ENCODE measurements at regions not wholly inside any gene's neighbourhood (a gene's known extent, or its start where the extent isn't known, plus 50 kb on each side); places are given as distances from the start of the nearest gene placed in this dataset.

DNA sequence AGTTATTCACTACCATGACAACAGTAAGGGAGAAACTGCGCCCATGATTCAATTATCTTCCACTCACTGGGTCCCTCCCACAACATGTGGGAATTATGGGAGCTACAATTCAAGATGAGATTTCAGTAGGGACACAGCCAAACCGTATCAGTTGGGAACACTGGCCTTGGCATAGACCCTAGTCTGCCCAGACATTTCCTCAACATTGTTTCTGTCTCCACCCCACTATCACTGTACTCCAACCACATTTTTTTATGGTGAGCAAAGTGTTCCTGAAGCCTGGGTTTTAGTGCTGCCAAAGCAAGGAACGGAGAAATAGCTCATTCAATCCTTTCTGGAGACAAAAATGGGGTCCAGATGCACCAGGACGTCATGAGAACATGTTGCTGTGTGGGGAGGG is 122.6 kb upstream of the CCDC179 start:
- H3K36me3 ChIP-seq (ENCODE audit: control insufficient read depth, insufficient read depth, low read length), result no peaks in the 10 kb centered on the region
- H3K4me3 ChIP-seq (ENCODE audit: low read length), result no peak overlapping the region
- H3K9me3 ChIP-seq (ENCODE audit: control insufficient read depth, low read length), result no peaks in the 10 kb centered on the region
- H3K4me1 ChIP-seq (ENCODE audit: control insufficient read depth, insufficient read depth, low read length), result no peaks in the 10 kb centered on the region
- no peak overlapping the region for H3K9ac ChIP-seq (ENCODE audit: low read length)
- no peaks in the 10 kb centered on the region for H3K27me3 ChIP-seq (ENCODE audit: control insufficient read depth, insufficient read depth, low read length)

DNA sequence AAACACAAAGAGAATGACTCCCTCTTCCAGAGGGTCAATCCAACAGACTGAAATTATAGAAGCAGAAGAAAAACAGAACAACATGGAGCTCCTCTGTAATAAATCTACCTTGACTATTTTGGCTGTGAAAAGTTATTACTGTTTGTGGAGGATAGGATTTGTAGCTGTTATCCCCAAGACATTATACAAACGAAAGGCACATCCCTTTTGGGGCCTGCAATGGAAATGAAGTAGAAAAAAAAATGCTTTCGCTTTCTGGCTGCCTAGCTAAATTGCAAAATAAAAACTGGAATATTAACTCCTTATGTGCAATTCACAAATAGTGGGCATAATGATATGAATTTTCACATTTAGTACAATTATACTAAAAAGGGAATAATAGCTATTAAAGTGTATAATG is 123.8 kb upstream of the CCDC179 start:
- no peaks in the 10 kb centered on the region for H3K9me3 ChIP-seq (ENCODE audit: control insufficient read depth, low read length)
- H3K9ac ChIP-seq (ENCODE audit: low read length), result no peak overlapping the region
- H3K4me3 ChIP-seq (ENCODE audit: low read length), result no peak overlapping the region
- no peaks in the 10 kb centered on the region for H3K4me1 ChIP-seq (ENCODE audit: control insufficient read depth, insufficient read depth, low read length)
- H3K27me3 ChIP-seq (ENCODE audit: control insufficient read depth, insufficient read depth, low read length), result no peaks in the 10 kb centered on the region
- no peaks in the 10 kb centered on the region for H3K36me3 ChIP-seq (ENCODE audit: control insufficient read depth, insufficient read depth, low read length)

DNA sequence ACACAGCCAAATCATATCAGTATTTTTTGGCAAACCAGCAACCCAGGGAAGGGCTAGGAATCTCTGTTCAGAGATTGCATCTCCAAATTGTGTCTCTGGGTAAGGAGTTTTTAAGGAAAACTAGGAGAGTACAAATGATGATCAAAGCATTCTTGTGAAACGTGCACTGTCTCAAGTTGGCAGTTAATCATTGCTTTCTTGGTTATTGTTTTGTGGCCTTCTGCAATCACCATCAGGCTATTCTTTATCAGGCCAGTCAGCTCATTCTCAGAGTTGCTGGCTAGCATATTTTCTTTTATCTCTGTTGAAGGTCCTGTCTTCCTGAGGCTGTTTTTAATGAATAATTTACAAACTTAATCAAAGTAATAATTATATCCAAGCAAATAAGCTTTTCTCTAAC is 129.1 kb upstream of the CCDC179 start:
- Histone ChIP-seq H3K4me1 (ENCODE audit: control insufficient read depth, insufficient read depth, low read length) (no peaks in the 10 kb centered on the region), H3K9me3 (ENCODE audit: control insufficient read depth, low read length) (peaks cover 5% of the 10 kb centered on the region), H3K27me3 (ENCODE audit: control insufficient read depth, insufficient read depth, low read length) (no peaks in the 10 kb centered on the region), H3K9ac (ENCODE audit: low read length) (no peak overlapping the region), H3K4me3 (ENCODE audit: low read length) (no peak overlapping the region), H3K36me3 (ENCODE audit: control insufficient read depth, insufficient read depth, low read length) (no peaks in the 10 kb centered on the region)

DNA sequence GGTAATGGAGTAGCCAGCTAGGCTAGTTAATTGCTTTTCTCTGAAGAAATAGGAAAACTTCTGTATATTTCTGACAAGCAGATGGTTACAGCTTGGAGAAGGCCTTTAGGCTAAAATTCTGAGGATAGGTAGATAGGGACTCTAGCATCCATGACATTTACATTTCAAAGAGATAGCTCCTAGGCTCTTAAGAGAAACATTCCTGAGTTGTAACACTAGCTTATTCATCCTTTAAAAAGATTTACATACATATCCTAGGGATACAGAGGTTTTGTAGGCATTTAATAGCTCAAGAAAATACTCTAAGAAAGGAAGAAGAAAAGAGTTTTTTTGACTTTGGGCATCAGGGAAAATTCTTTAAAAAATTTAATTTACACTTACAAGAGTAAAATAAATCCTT is 130.9 kb upstream of the CCDC179 start:
- H3K4me3 ChIP-seq (ENCODE audit: low read length), result no peak overlapping the region
- peaks cover 5% of the 10 kb centered on the region for H3K9me3 ChIP-seq (ENCODE audit: control insufficient read depth, low read length)
- H3K9ac ChIP-seq (ENCODE audit: low read length), result no peak overlapping the region
- H3K36me3 ChIP-seq (ENCODE audit: control insufficient read depth, insufficient read depth, low read length), result no peaks in the 10 kb centered on the region
- H3K4me1 ChIP-seq (ENCODE audit: control insufficient read depth, insufficient read depth, low read length), result no peaks in the 10 kb centered on the region
- no peaks in the 10 kb centered on the region for H3K27me3 ChIP-seq (ENCODE audit: control insufficient read depth, insufficient read depth, low read length)

DNA sequence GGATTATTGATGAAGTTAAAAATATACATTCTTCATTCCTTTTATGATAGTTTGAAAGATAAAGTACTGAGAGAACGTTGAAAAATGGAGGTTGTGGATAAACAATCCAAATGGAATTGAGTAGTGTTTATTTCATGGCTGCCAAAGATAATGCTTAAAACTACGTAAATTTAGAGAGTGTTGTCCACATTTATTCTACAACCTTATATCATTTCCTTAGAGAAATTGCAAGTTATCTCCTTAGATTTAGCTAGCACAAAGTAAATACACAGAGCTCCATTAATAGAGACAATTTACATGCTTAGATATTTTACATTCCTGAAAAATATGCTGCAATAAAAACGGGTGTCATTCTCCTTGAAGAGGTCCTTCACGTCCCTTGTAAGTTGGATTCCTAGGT is 146.5 kb upstream of the CCDC179 start:
- H3K4me3 ChIP-seq (ENCODE audit: low read length), result no peak overlapping the region

DNA sequence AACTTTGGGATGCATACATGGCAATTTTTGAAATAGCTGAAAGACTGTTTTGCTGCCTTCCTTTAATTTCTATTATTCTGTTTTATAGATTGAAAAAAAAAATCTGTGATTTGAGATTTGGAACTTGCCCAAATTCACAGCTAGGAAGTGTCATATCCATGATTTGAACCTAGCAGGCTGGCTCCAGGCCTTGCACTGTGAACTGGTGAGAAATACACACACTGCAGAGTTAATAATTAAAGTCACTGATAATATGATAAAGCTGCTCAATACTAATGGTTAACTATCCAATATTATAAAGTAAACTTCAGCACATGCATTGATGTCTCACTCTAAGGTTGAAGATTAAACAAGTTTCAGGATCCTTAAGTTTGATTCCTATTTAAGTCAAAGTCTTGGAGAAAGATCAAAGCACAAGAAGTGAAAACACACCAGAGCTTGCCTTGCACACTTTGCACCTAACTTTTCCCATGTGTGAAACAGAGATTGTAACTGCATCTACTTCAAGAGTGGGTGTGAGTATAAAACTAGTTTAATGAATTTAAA is 150.6 kb upstream of the CCDC179 start:
- Histone ChIP-seq H3K4me3 (ENCODE audit: low read length) (no peak overlapping the region), H3K36me3 (ENCODE audit: control insufficient read depth, insufficient read depth, low read length) (no peaks in the 10 kb centered on the region), H3K4me1 (ENCODE audit: control insufficient read depth, insufficient read depth, low read length) (peaks cover 11% of the 10 kb centered on the region), H3K9me3 (ENCODE audit: control insufficient read depth, low read length) (no peaks in the 10 kb centered on the region), H3K27me3 (ENCODE audit: control insufficient read depth, insufficient read depth, low read length) (no peaks in the 10 kb centered on the region), H3K9ac (ENCODE audit: low read length) (no peak overlapping the region)

More for the DNA sequence above, 146.5 kb upstream of the CCDC179 start:
- Histone ChIP-seq H3K9me3 (ENCODE audit: control insufficient read depth, low read length) (no peaks in the 10 kb centered on the region), H3K4me1 (ENCODE audit: control insufficient read depth, insufficient read depth, low read length) (no peaks in the 10 kb centered on the region), H3K27me3 (ENCODE audit: control insufficient read depth, insufficient read depth, low read length) (no peaks in the 10 kb centered on the region), H3K9ac (ENCODE audit: low read length) (no peak overlapping the region), H3K36me3 (ENCODE audit: control insufficient read depth, insufficient read depth, low read length) (no peaks in the 10 kb centered on the region)

DNA sequence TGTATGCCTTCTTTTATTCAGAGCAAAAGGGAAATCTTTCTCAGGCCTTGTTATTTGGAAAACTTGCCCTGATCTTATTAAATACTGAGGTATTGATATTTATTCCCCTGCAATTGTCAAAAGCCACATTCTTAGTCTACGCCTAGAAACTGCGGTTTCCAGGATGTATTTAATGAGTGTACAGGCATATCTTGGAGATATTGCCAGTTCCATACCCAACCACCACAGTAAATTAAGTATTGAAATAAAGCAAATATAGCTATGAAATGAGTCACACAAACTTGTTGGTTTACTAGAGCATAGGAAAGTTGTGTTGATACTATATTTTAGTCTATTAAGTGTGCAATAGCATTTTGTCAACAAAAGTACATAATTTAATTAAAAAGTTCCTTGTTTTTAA is 152.7 kb upstream of the CCDC179 start:
- no peaks in the 10 kb centered on the region for H3K27me3 ChIP-seq (ENCODE audit: control insufficient read depth, insufficient read depth, low read length)
- peaks cover 11% of the 10 kb centered on the region for H3K4me1 ChIP-seq (ENCODE audit: control insufficient read depth, insufficient read depth, low read length)
- no peak overlapping the region for H3K9ac ChIP-seq (ENCODE audit: low read length)
- H3K36me3 ChIP-seq (ENCODE audit: control insufficient read depth, insufficient read depth, low read length), result no peaks in the 10 kb centered on the region
- H3K4me3 ChIP-seq (ENCODE audit: low read length), result no peak overlapping the region
- H3K9me3 ChIP-seq (ENCODE audit: control insufficient read depth, low read length), result no peaks in the 10 kb centered on the region

DNA sequence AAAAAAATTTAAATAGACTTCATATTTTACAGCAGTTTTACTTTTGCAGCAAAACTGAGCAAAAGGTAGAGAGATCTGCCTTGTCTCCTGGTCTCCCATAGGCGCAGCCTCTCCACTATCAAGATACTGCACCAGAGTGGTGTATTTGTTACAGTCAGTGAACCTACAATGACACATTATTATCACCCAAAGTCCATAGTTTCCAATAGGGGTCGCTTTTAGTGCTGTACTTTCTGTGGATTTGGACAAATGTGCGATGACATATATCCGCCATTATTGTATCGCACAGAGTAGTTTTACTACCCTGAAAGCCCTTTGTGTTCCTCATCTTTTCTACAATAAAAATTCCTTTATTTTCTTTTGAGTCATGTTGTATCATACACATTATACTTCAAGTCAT is 153.2 kb upstream of the CCDC179 start:
- Histone ChIP-seq H3K4me3 (ENCODE audit: low read length) (no peak overlapping the region), H3K36me3 (ENCODE audit: control insufficient read depth, insufficient read depth, low read length) (no peaks in the 10 kb centered on the region), H3K9me3 (ENCODE audit: control insufficient read depth, low read length) (no peaks in the 10 kb centered on the region), H3K4me1 (ENCODE audit: control insufficient read depth, insufficient read depth, low read length) (peaks cover 11% of the 10 kb centered on the region), H3K27me3 (ENCODE audit: control insufficient read depth, insufficient read depth, low read length) (no peaks in the 10 kb centered on the region), H3K9ac (ENCODE audit: low read length) (no peak overlapping the region)

DNA sequence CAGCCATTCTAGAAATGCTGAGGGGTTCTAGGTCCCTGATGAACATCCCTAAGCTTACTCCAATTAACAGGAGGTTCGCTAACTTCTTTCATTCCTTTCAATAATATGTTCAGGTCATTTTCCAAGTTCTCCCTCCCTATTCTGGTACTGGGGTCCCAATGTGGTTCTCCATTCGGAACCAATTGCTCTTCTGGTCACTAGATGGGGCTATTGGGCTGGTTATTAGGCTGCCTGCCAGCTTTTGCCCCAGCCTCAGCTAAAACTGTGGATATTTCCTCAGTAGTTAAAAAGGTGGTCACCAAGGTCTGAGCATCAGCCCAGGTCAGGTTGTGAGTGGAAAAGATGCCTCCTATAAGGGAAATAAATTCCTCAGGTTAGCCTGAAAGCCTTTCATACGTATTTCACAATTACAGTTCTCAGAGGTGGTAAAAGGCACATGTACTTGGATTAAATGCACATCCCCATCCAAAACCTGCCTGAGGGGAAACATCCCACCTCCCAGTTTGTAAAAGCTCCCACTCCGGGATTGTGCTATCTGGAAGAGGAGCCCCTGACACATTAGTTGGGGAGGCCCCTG is 161.1 kb upstream of the CCDC179 start:
- Histone ChIP-seq H3K4me3 (ENCODE audit: low read length) (no peak overlapping the region), H3K4me1 (ENCODE audit: control insufficient read depth, insufficient read depth, low read length) (no peaks in the 10 kb centered on the region), H3K9me3 (ENCODE audit: control insufficient read depth, low read length) (no peaks in the 10 kb centered on the region), H3K36me3 (ENCODE audit: control insufficient read depth, insufficient read depth, low read length) (no peaks in the 10 kb centered on the region), H3K9ac (ENCODE audit: low read length) (no peak overlapping the region), H3K27me3 (ENCODE audit: control insufficient read depth, insufficient read depth, low read length) (no peaks in the 10 kb centered on the region)

DNA sequence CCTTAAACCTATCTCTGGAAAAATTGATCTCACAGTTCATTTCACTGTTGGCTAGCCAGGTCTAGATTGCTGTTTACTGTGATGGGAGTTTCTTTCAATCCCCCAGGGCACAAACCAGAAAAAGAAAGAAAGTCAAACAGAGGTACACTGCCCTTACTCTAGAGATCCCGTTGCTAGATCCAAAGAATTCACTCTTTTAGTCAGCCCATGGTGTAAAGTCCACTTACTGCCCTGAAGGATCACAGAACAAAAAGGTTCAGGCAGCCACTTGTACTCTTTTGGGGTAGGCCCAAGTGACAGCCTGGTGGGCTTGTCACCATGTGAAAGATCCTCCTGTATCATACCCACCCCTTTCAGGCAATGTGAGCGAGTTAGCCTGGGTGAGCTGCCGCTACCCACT is 162.6 kb upstream of the CCDC179 start:
- H3K9me3 ChIP-seq (ENCODE audit: control insufficient read depth, low read length), result no peaks in the 10 kb centered on the region
- no peaks in the 10 kb centered on the region for H3K27me3 ChIP-seq (ENCODE audit: control insufficient read depth, insufficient read depth, low read length)
- H3K4me3 ChIP-seq (ENCODE audit: low read length), result no peak overlapping the region
- H3K9ac ChIP-seq (ENCODE audit: low read length), result no peak overlapping the region
- no peaks in the 10 kb centered on the region for H3K4me1 ChIP-seq (ENCODE audit: control insufficient read depth, insufficient read depth, low read length)
- no peaks in the 10 kb centered on the region for H3K36me3 ChIP-seq (ENCODE audit: control insufficient read depth, insufficient read depth, low read length)

DNA sequence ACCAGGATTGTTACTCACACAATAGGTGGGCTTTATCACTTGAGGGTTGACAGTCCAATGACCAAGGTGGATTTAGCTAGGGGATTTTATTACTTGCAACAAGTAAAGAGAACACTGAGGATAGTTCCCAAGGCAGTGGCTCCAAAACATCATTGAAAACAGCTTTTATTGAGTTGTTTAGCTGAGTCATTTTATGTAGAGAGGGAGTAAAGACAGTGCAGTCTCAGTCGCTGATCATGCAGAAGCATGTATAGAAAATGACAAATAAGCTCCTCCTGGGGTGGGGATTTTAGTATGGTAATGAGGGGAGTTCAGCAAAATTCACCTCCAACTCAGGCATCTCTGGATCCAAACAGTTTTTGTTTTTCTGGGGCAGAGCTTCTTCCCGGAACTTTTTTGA is 163.0 kb upstream of the CCDC179 start:
- H3K36me3 ChIP-seq (ENCODE audit: control insufficient read depth, insufficient read depth, low read length), result no peaks in the 10 kb centered on the region
- no peak overlapping the region for H3K4me3 ChIP-seq (ENCODE audit: low read length)
- no peaks in the 10 kb centered on the region for H3K27me3 ChIP-seq (ENCODE audit: control insufficient read depth, insufficient read depth, low read length)
- H3K9me3 ChIP-seq (ENCODE audit: control insufficient read depth, low read length), result no peaks in the 10 kb centered on the region
- no peaks in the 10 kb centered on the region for H3K4me1 ChIP-seq (ENCODE audit: control insufficient read depth, insufficient read depth, low read length)
- no peak overlapping the region for H3K9ac ChIP-seq (ENCODE audit: low read length)

DNA sequence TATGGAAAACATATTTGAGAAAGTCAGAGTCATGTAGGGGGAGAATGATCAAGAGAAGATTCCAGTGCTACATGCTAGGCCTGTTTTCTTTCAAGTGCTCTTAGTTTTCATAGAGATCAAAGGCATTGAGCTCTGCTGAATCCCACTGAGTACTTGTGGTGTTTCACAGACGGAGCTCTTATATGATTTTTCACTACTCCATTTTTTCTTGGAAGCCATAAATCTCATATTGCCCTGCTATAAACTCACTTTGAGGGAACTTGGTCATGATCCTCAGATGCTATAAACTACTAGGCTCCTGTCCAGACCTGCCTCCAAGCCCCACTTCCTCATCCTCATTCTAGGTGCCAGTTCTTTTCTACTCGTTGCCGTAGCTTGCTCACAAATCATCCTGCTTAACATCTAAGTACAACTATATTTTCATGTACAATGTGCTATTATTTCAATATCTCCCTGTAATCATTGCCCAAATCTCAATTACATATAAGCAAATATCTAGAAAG is 180.8 kb upstream of the CCDC179 start:
- Histone ChIP-seq H3K9me3 (ENCODE audit: control insufficient read depth, low read length) (no peaks in the 10 kb centered on the region), H3K4me1 (ENCODE audit: control insufficient read depth, insufficient read depth, low read length) (no peaks in the 10 kb centered on the region), H3K27me3 (ENCODE audit: control insufficient read depth, insufficient read depth, low read length) (no peaks in the 10 kb centered on the region), H3K4me3 (ENCODE audit: low read length) (no peak overlapping the region), H3K9ac (ENCODE audit: low read length) (no peak overlapping the region), H3K36me3 (ENCODE audit: control insufficient read depth, insufficient read depth, low read length) (no peaks in the 10 kb centered on the region)

DNA sequence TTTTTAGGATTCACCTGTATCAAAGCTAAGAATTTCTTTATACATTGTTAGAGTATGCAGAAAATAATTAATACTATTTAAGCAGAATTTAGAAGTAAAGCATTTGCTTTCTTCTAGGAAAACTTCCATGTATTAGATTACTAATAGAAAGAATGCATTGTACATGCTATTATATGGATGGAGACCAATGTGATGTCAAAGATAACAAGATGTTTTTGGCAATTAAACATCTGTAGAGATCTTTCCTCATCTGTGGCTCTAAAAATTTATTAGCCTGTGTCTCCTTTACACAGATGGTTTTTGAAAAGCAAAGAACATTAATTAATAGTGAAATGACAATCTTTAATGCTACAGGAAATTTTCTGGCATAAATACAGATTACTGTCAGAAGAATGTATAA is 198.4 kb upstream of the CCDC179 start:
- H3K9me3 ChIP-seq (ENCODE audit: control insufficient read depth, low read length), result no peaks in the 10 kb centered on the region

More for the DNA sequence above, 198.4 kb upstream of the CCDC179 start:
- H3K4me3 ChIP-seq (ENCODE audit: low read length), result no peak overlapping the region
- H3K9ac ChIP-seq (ENCODE audit: low read length), result no peak overlapping the region
- H3K27me3 ChIP-seq (ENCODE audit: control insufficient read depth, insufficient read depth, low read length), result no peaks in the 10 kb centered on the region
- no peaks in the 10 kb centered on the region for H3K4me1 ChIP-seq (ENCODE audit: control insufficient read depth, insufficient read depth, low read length)
- H3K36me3 ChIP-seq (ENCODE audit: control insufficient read depth, insufficient read depth, low read length), result no peaks in the 10 kb centered on the region

Measured in mucosa of stomach (tissue), 1 donor.